GM19395 (cell line): ENCODE measurements at regions not wholly inside any gene's neighbourhood (a gene's known extent, or its start where the extent isn't known, plus 50 kb on each side); places are given as distances from the start of the nearest gene placed in this dataset.

ENCODE experiments used
- ATAC-seq: cut with Tn5 transposase; IDR thresholded peaks from one replicate; pipeline ENCODE4 v1.9.1; 2021; ENCODE audit warnings: mild to moderate bottlenecking, moderate library complexity; ENCODE audit not compliant: unreplicated experiment

DNA sequence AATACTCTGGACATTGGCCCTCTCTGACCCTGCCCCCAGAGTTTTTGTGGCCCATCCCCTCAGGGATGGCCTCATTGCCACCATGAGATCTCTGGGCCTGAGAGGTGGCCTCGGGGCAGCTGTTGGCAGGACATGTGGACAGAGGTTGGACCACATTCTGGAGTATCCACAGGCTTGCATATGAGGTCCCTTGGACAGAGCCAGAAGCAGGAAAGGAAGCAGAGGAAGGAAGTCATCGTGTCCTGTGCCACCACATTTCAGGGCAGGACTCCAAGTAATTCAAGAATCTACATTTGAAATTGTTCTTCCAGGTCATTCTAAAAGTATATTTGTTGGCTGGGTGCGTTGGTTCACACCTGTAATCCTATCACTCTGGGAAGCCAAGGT lies 95.9 kb upstream of the PPP2R5A start:
- no peak for ATAC-seq

- no peak for ATAC-seq
Measured at GRCh38 chr1:212190169-212190568, 95.0 kb upstream of the PPP2R5A start.

GRCh38 chr1:212192261-212192998 lies 92.8 kb upstream of the PPP2R5A start:
- ATAC-seq, result no peak

DNA sequence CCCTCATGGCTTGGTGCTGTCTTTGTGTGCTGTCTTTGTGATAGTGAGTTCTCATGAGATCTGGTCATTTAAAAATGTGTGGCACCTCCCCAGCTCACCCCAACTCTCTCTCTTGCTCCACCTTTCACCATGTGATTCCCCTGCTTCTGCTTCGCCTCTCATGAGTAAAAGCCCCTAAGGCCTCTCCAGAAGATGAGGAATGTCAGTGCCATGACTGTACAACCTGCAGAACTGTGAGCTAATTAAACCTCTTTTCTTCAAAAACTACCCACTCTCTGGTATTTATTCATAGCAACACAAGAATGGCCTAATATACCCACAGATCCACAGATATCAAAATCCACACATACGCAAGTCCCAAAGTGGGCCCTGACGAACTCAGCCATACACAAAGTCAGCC lies 88.9 kb upstream of the PPP2R5A start:
- ATAC-seq, result no peak

DNA sequence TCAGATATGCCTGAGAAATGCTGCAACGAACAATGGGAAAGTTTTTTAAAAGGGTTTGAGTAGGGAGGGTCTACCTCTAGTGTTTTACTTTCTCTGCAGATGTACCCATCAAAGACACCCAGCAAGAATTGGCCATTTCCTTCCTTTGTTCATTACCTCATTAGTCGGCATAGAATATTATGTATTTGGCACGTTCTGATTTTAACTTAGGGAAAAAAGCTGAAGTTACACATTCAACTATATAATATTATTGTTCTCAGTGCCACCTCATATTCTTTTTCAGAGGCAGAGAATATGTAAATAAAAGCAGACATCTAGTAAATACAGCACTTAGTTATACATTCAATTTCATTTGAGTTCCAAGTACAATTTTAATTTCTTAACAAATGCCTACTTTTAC lies 83.7 kb upstream of the PPP2R5A start:
- ATAC-seq, result no peak

DNA sequence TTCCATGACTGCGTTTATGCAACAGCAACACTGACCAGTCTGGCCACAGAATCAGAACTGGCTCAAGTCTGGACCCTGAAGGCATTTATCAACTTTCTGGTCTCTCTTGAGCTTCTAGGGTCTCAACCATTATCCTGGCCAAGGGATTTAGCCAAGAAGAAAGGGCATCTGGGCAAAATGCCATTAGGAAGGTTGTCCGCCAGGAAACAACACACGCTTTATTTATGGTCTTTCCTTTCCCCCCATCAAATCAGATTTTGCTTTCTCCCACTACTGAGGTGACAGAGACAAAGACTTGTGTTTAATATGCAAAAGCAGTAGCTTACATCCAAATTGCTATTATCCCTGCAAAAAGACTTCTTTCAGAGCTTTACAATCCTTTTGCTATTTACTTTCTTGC lies 81.6 kb upstream of the PPP2R5A start:
- ATAC-seq, result no peak

DNA sequence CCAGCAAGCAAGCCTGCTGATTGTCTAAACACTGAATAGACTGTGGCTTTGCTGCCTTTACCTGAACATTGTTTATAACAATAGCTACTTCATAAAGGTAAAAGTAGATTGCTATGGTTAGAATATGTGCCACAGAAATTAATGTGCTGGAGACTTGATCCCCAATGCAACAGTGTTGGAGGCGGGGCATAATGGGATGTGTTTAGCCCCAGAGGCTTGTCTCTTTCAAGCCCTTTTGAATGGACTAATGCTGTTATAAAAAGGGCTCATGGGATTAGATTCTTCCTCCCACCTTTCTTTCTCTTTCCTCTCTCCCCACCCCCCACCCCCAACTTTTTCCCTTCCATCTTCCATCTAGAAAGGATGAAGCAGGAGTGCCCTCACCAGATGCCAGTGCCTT lies 80.2 kb upstream of the PPP2R5A start:
- no peak for ATAC-seq

GRCh38 chr1:212205843-212206242 lies 79.4 kb upstream of the PPP2R5A start:
- no peak for ATAC-seq

GRCh38 chr1:212207118-212207517 lies 78.1 kb upstream of the PPP2R5A start:
- no peak for ATAC-seq

DNA sequence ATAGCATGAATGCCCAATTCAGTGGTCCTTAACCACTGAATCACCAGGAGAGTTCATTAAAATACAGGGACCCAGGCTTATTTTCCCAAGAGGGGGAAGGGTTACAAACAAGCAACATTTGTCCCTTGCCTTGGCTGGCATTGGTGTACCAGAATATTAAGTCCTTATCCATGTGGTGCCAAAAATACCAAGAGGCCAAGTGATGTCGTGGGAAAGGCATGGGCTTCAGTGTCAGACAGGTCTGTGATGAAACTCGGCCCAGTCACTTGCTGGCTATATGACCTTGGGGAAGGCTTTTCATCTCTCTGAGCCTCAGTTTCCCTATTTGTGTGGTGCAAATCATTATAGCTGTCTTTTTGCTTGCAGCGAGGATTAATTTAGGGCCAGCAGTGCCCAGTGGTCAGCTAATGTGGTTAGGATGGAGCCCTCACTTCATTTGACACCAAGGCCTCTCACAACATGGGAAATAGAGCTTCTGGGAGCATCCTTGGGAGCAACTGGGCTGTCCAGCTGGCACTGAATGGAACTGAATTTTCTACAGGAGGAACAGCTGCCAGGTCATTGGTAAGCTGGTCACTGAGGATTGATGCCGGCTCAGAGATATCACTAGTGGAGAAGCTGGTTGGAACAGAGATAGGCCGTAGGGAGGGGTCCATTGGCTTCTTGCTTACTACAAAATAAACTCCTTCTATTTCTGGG lies 77.2 kb upstream of the PPP2R5A start:
- no peak for ATAC-seq

DNA sequence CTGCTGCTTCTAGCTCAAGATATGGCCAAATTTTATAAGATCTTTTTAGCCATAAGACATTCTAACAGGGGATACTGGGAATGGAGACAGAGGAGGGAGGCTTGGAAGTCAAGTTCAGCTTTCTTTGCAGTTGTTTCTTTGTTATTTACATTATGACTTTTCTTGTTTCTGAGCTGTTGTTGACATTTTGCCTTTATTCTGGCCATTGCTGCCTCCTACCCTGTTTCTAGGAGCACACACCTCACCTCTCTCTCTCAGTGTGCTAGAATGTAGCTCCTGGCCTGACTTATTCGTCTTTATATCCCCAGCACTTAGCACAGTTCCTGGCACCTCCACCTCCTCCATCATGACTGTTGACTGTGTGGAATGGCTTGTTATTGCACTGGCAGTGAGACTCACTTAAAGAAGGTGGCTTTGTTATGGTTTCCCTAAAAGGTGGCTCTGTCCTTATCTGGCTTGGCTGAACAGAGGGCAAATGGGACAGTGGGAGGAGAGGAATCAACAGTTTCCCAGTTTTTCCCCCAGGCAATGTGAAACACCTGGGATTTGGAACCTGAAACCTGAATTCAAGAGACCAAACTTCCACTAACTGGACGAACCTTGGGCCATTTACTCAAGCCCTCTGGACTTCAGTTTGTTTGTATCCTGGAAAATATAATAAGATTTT lies 76.1 kb upstream of the PPP2R5A start:
- no peak for ATAC-seq

- ATAC-seq, result no peak
Measured at GRCh38 chr1:212211371-212211770, 73.8 kb upstream of the PPP2R5A start.

DNA sequence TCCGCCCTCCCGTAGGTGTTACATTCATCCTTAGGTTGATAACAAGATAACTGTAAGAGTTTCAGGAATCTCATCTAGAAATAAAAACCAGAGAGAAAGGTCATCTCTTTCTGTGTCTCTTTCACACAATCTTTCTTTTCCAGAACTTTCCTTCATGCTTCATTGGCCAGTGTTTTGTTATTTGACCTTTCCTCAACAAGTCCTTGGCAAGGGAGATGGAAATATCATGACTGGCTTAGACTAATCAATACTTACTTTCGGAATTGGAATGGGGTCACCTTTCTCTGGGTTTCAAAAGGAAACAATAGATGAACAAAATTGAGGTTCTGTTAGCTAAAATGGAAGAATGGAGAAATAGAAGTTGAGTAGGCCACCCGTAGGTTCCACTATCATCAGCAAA lies 72.9 kb upstream of the PPP2R5A start:
- ATAC-seq, result no peak

- ATAC-seq, result no peak
Measured at GRCh38 chr1:212212906-212213305, 72.3 kb upstream of the PPP2R5A start.

DNA sequence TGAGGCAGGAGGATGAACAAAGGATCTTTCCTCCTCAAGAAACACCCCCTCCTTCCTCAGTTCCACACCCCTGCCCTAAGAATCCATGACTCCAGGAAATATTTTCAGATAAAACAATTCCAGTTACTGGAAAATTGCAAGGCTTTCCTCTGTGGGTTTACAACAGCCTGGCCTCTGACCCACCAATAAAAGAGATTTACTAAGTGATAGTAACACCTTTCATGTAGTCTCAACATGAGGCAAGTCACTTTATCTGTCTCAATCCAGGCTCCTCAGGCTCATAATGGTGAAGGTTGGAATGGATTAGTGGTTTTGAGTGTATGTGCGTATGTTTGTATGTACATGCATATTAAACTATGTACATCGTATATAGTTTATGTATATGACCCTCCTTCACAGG lies 71.4 kb upstream of the PPP2R5A start:
- no peak for ATAC-seq

DNA sequence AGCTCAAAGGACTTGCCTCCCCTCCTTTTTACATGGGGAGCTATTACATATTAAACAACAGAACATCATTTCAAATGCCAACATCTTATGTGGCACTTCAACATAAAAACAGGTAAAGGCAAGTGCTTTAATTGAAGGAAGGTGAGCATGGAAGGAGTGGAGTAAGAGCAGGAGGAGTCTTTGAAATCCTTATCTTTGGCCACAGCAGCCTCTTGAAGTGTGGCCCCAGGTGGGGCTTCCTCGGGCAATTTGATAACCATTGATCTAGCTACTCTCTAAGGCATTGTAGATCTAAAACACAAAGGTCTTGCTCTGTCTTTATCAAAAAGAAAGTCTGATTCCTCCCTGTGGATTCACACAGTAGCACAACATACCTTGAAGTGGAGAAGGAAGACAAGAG lies 70.9 kb upstream of the PPP2R5A start:
- ATAC-seq, result no peak

DNA sequence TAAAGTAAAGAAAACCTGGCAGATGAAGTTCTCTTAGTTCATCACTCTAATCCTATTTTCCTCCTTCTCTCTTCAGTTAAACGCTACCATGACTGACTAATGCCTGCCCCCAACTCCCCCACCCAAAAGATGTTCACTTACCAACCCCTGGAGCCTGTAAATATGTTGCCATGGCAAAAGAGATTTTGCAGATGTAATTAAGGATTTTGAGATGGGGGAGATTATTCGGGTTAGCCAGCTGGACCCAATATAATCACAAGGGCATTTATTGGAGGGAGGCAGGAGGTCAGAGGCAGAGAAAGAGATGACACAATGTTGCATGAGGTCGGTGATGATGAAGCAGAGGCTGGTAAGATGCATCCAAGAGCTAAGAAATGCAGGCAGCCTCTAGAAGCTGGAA lies 69.3 kb upstream of the PPP2R5A start:
- ATAC-seq, result no peak

DNA sequence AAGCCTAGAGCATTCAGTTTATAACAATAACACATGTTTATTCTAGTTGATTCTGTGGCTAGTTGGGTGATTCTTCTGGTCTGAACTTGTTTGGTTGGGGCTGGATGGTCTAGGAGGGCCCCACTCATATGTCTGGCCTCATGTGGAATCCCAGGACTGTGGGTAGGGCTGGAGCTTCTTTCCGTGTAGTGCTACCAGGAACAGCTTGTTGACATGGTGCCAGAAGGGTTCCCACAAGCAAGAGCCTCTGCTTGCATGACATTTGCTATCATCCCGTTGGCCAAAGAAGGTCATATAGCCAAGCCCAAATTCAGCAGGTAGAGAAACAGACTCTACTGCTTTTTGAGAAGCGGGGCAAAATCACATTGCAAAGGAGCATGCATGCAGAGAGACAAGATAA lies 67.6 kb upstream of the PPP2R5A start:
- ATAC-seq, result no peak

DNA sequence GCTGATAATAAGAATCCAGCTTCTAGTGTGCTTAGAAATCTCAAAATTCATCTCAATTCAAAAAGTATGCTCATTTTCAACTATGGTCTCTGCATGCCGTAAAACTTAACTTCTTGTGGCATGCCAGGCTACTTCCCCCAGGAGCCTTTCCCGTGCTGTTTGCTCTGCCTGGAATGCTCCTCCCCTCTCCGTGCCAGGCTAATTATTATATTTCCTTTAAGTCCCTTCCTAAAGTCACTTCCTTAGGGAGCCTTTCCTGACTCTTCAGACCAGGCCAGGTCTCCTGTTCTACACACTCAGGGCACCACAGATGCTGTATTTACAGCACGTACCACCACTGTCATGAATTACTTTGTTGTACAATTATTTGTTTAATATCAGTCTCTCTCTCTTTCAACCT lies 67.1 kb upstream of the PPP2R5A start:
- no peak for ATAC-seq

DNA sequence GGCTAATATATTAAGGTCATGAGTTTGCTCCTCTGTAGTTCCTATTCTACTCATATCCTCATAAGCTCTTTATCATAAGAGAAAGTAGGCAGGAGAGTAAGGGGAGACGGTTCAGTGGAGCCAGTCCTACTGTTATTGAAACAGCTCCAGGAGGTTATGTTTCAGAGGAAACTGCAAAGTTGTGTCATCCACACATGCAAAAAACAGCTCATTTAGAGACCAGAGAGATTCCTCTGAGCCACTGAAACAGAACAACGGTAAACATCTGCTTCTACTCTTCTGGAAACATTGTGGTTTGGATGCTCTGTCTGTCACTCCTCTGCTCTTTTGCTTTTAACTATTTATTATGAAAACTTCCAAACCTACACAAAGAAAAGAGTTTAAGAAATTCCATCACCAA lies 66.3 kb upstream of the PPP2R5A start:
- peak; percentile 96 for ATAC-seq

- no peak for ATAC-seq
Measured at GRCh38 chr1:212219679-212220463, 65.3 kb upstream of the PPP2R5A start.
